SU-DHL-6 (cell line): ENCODE measurements at regions not wholly inside any gene's neighbourhood (a gene's known extent, or its start where the extent isn't known, plus 50 kb on each side); places are given as distances from the start of the nearest gene placed in this dataset.

Experiments used
- CTCF ChIP-seq: fragments of 200-600 bp; sonication (generic); IDR thresholded peaks from one replicate; pipeline ENCODE4 v1.5.1; 2017; ENCODE audit warnings: antibody characterized with exemption, mild to moderate bottlenecking, low read length, moderate library complexity; ENCODE audit not compliant: insufficient read depth, poor library complexity, severe bottlenecking
- EZH2phosphoT487 ChIP-seq: fragments of 200-600 bp; sonication (generic), shearing (Covaris generic); conservative IDR thresholded peaks from 2 replicates; pipeline ENCODE4 v1.6.1; 2018; ENCODE audit warnings: mild to moderate bottlenecking, antibody characterized with exemption, low read length, moderate library complexity, mixed read lengths

DNA sequence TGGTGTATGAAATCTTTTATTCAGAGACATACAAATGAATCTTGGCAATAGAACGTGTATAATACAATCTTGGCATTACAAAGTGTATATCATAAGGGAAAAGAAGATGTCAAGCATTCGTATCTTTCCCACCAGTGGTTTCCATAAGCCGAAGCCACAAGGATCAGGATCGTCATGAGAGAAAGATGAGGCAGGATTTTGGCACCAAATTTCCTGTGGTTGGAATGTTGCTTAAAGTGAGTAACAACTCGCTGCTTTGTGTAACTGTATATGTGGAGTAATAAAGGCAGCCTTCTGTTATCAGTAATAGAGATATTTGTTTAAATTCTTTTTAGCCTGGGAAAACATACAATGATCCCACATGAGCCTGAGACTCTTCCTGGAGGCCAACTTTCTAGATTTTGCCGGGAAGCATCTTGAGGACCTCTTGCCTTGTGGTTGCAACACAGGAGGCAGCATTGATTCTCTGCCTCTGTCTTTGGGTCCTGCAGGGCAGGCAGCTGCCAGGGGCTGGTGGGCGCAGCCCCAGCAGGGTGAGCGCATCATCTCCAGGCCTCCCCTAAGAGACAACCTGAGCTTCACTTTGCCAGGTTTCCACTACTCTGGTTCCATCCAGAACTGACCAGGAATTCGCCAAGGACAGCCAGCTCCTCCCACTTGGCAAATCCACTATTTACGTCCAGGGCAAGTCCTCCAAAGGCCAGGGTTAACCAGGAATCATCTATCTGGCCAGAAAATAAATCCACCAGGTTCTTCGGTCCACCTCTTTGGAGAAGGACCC, 230.9 kb upstream of the SULF2 start:
- TF ChIP-seq CTCF (no peak), EZH2phosphoT487 (no peak)
